Spleen (tissue), 11 donors: ENCODE measurements at regions not wholly inside any gene's neighbourhood (a gene's known extent, or its start where the extent isn't known, plus 50 kb on each side); places are given as distances from the start of the nearest gene placed in this dataset.
A peak's percentile ranks its signal among the peaks of the same experiment; 100 is the strongest.
"Not testable (repeated sequence)": the region's sequence is repeated elsewhere in the genome, so short reads cannot be mapped to it uniquely, and the experiment has no call there.

ENCODE experiments used
- DNase-seq: peaks from one replicate; pipeline ENCODE4 v3.0.0-alpha.2; 2020
- H3K27ac ChIP-seq, 8 donors: fragments of 200-600 bp; sonication (generic) in 7 of 8; 1 replicate in 4 of 8; 2 replicates in 4 of 8; pipeline versions ENCODE4 v1.5.0 to v1.8.0; 2016 to 2021; ENCODE audit warnings: inconsistent platforms in 4 of 8, mild to moderate bottlenecking in 4 of 8, moderate library complexity in 1 of 8
- H3K27me3 ChIP-seq, 7 donors: fragments of 200-600 bp; sonication (generic) in 6 of 7; replicated peaks in 1 of 7; 1 replicate in 4 of 7; 2 replicates in 3 of 7; pipeline versions ENCODE4 v1.5.0 to v1.8.0; 2016 to 2021; ENCODE audit warnings: inconsistent platforms in 3 of 7, mild to moderate bottlenecking in 1 of 7
- H3K36me3 ChIP-seq, 6 donors: fragments of 200-600 bp; sonication (generic) in 5 of 6; 1 replicate in 4 of 6; 2 replicates in 2 of 6; pipeline versions ENCODE4 v1.5.0 to v1.8.0; 2016 to 2021; ENCODE audit warnings: inconsistent platforms in 2 of 6
- H3K4me1 ChIP-seq, 6 donors: fragments of 200-600 bp; sonication (generic) in 5 of 6; 1 replicate in 3 of 6; 2 replicates in 3 of 6; pipeline versions ENCODE4 v1.5.0 to v1.8.0; 2016 to 2021; ENCODE audit warnings: inconsistent platforms in 3 of 6
- H3K4me3 ChIP-seq, 8 donors: fragments of 200-600 bp; sonication (generic) in 7 of 8; 1 replicate in 4 of 8; 2 replicates in 4 of 8; pipeline versions ENCODE4 v1.5.0 to v1.8.0; 2016 to 2021; ENCODE audit warnings: inconsistent platforms in 4 of 8, mild to moderate bottlenecking in 4 of 8, moderate library complexity in 2 of 8
- H3K9me3 ChIP-seq, 8 donors: fragments of 200-600 bp; sonication (generic) in 7 of 8; 1 replicate in 4 of 8; 2 replicates in 4 of 8; pipeline versions ENCODE4 v1.5.0 to v1.8.0; 2016 to 2021; ENCODE audit warnings: inconsistent platforms in 4 of 8
- POLR2A ChIP-seq, 3 donors: fragments of 450-650 bp; IDR thresholded peaks; one replicate each; pipeline ENCODE4 v1.5.1; 2017; ENCODE audit warnings: antibody characterized with exemption in 3 of 3, mild to moderate bottlenecking in 1 of 3
- POLR2AphosphoS5 ChIP-seq, 3 donors: sonication (generic); formaldehyde crosslinking; IDR thresholded peaks; one replicate each; pipeline ENCODE4 v1.5.1; 2017; ENCODE audit warnings: antibody characterized with exemption in 3 of 3
- WGBS, 5 donors: extraction: QIAGEN DNeasy Blood & Tissue Kit in 3 of 5; methylation state at CpG; one replicate each; pipeline versions ENCODE4 v1.1.5 to v1.1.7; 2013 to 2018; 5-methylcytosine and 5-hydroxymethylcytosine counted together
- intact Hi-C: fragments of 100-400 bp; cut with DNase I; formaldehyde crosslinking; loops from one replicate; pipeline ENCODE4 v1.15.0; 2023; ENCODE audit warnings: low total_unique reads
- TF ChIP-seq, protein P1 (sequence below), 11 experiments: fragments of 200-600 bp in 7 of 11; fragments of 450-650 bp in 4 of 11; sonication (generic) in 4 of 11; IDR thresholded peaks in 8 of 11; conservative IDR thresholded peaks in 3 of 11; 1 replicate in 7 of 11; 2 replicates in 4 of 11; pipeline versions ENCODE4 v1.4.0 to v1.8.0; 2016 to 2021; ENCODE audit warnings: antibody characterized with exemption in 11 of 11, inconsistent platforms in 4 of 11, mild to moderate bottlenecking in 1 of 11
- donor health status: healthy with polysubstance abuse.
- donor health status: DM: no; HTN: no; CAD: no; lungs with moderate emphysema.
- donor health status: DM: no; HTN: no; CAD: no.
- donor health status: Bipolar disorder and iron deficiency.
- donor health status: healthy.
- donor health status: DM: no; HTN: no; CAD: no.
- donor health status: DM: yes; HTN: yes; CAD: no.

DNA sequence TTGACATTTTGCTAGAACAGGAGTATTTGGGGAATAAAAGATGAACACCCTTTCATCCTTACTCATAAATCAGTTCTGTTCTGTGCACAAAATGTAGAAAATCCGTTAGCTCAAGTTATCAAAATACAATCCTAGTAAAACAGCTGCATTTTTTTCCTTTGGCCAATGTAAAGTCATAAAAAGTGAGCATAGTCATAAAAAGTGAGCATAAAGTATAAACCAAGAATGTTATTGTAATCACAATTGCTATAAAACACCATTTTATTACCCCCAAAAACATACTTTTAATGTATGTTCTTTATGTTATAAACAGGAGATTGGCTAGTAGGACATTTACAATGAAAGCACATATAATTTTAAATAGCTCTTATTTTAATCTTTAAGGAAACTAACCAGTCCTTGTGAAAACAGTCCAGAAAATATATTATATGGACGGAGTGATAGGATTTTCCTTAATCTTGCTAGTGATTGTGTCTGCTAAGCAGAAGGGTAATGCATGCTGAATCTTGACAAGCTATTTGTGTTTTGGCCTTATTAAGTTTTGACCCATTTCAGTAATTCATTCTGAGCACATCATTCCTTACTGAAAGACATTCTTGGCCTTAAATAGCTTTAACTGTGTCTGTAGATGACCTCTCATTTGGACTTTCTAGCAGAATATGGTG lies 891.8 kb downstream of the DSC3 start:
- H3K36me3 ChIP-seq = no peaks in the 10 kb centered on the region
- H3K27ac ChIP-seq = no peak overlapping the region
- no peaks in the 10 kb centered on the region for H3K4me1 ChIP-seq
- 62 to 77% (median 70%) methylated on average over 2 of the region's 2 CpGs for WGBS, 5 donors
- intact Hi-C loops = no loop called here
- no peak overlapping the region for H3K4me3 ChIP-seq
- DNase-seq = no peak
- H3K27me3 ChIP-seq = no peaks in the 10 kb centered on the region
- TF ChIP-seq, protein P1, sequence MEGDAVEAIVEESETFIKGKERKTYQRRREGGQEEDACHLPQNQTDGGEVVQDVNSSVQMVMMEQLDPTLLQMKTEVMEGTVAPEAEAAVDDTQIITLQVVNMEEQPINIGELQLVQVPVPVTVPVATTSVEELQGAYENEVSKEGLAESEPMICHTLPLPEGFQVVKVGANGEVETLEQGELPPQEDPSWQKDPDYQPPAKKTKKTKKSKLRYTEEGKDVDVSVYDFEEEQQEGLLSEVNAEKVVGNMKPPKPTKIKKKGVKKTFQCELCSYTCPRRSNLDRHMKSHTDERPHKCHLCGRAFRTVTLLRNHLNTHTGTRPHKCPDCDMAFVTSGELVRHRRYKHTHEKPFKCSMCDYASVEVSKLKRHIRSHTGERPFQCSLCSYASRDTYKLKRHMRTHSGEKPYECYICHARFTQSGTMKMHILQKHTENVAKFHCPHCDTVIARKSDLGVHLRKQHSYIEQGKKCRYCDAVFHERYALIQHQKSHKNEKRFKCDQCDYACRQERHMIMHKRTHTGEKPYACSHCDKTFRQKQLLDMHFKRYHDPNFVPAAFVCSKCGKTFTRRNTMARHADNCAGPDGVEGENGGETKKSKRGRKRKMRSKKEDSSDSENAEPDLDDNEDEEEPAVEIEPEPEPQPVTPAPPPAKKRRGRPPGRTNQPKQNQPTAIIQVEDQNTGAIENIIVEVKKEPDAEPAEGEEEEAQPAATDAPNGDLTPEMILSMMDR (IDR thresholded peaks at IDR 0.05 in 8 of 11, conservative IDR thresholded peaks at IDR 0.05 in 3 of 11) = no peak
- TF ChIP-seq POLR2A (IDR thresholded peaks at IDR 0.05) (no peak), POLR2AphosphoS5 (IDR thresholded peaks at IDR 0.05) (no peak)
- peaks cover 0 to 6% (median 0%) of the 10 kb centered on the region in 8 donors for H3K9me3 ChIP-seq

DNA sequence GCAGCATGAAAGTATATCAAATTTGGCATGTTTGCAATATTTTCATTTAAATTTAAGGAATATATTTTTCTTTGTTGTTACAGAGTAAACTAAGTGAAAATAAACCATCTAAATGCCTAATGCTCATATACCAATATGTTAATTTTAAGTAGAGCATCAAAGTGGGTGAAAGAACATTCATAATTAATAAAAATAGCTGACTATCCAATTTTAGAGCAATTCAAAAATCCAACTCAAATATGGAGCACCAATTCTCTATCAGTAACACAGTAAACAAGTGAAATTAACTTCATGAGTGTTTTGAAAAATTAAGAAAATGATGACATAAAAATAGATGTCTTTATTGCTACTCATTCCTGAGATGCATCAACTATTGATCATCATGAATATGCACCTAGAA lies 893.0 kb downstream of the DSC3 start:
- no peak for DNase-seq
- Histone ChIP-seq H3K9me3 (peaks cover 0 to 15% (median 0%) of the 10 kb centered on the region in 8 donors), H3K4me3 (no peak overlapping the region), H3K27ac (no peak overlapping the region), H3K36me3 (no peaks in the 10 kb centered on the region), H3K4me1 (no peaks in the 10 kb centered on the region), H3K27me3 (no peaks in the 10 kb centered on the region)
- TF ChIP-seq POLR2A (IDR thresholded peaks at IDR 0.05) (no peak), POLR2AphosphoS5 (IDR thresholded peaks at IDR 0.05) (no peak)
- TF ChIP-seq, protein P1 (IDR thresholded peaks at IDR 0.05 in 8 of 11, conservative IDR thresholded peaks at IDR 0.05 in 3 of 11) = no peak
- intact Hi-C loops = no loop called here

DNA sequence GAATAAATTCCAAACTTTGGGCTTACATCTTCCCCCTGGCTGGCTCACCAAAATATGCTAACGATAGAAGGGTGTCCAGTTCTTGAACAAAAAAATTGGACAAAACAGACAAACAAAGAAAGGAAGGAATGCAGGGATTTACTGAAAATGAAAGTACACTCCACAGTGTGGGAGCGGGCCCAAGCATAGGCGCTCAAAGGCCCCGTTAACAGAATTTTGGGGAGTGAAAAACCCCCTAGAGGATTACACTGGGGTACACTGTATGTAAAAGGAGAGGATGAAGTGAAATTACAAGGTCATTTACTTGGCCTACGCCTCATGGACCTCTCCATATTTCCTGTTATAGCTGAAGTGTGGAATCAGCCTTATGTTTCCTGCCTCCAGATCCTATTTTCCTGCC lies 899.7 kb downstream of the DSC3 start:
- TF ChIP-seq, protein P1 (IDR thresholded peaks at IDR 0.05 in 8 of 11, conservative IDR thresholded peaks at IDR 0.05 in 3 of 11) = no peak
- no peak for TF ChIP-seq POLR2AphosphoS5 (IDR thresholded peaks at IDR 0.05)
- Histone ChIP-seq H3K9me3 (peaks cover 0 to 64% (median 27%) of the 10 kb centered on the region in 8 donors), H3K27ac (peak overlapping the region in 1 of 8 donors; percentile 9), H3K27me3 (no peaks in the 10 kb centered on the region), H3K4me3 (no peak overlapping the region), H3K36me3 (no peaks in the 10 kb centered on the region), H3K4me1 (no peaks in the 10 kb centered on the region)
- 70 to 81% (median 81%) methylated on average over 5 of the region's 5 CpGs for WGBS, 5 donors
- DNase-seq = no peak
- intact Hi-C loops = no loop called here

DNA sequence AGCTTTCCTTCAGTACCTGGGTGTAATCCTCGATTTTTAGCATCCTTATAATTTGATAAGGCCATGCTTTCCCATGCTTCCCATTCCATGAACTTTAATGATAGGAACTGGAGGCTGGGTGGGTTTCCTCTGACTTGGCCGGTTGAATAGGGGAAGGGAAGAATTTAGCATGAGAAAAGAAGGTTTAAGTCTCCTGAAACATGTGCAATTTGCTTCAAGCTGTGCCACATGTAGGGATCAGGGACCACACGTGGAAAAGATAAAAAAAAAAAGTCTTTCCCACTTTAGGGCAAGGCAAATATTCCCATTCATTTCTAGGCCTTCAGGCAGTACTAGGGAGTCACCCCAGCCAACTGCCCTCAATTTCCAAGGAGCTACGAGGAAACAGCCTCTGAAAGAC lies 900.3 kb downstream of the DSC3 start:
- no peaks in the 10 kb centered on the region for H3K27me3 ChIP-seq
- H3K4me3 ChIP-seq = no peak overlapping the region
- TF ChIP-seq POLR2A (IDR thresholded peaks at IDR 0.05) = no peak
- TF ChIP-seq, protein P1 (IDR thresholded peaks at IDR 0.05 in 8 of 11, conservative IDR thresholded peaks at IDR 0.05 in 3 of 11) = no peak
- no peak for TF ChIP-seq POLR2AphosphoS5 (IDR thresholded peaks at IDR 0.05)
- no peaks in the 10 kb centered on the region for H3K36me3 ChIP-seq
- intact Hi-C loops = no loop called here
- WGBS, 5 donors = 33 to 49% (median 42%) methylated on average over 4 of the region's 4 CpGs
- H3K27ac ChIP-seq = no peak overlapping the region
- H3K4me1 ChIP-seq = no peaks in the 10 kb centered on the region
- no peak for DNase-seq
- H3K9me3 ChIP-seq = peaks cover 0 to 64% (median 27%) of the 10 kb centered on the region in 8 donors

DNA sequence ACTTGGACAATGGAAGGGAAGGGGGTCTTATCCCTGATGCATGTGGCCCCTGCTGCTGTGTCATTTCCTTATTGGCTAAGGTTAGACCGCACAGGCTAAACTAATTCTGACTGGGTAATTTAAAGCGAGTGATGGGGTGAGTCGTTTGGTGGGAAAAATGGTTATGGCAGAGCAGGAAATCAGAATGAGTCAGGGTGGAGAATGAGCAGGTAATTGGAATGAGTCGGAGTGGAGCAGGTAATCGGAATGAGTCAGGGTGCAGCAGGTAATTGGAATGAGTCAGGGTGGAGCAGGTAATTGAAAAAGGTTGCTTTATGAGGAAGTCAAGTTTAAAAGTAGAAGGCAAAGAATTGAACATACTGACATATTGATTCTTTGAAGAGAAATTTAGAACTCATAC lies 901.0 kb downstream of the DSC3 start:
- H3K9me3 ChIP-seq = peaks cover 0 to 64% (median 27%) of the 10 kb centered on the region in 8 donors
- H3K27ac ChIP-seq, H3K36me3 ChIP-seq, DNase-seq, H3K27me3 ChIP-seq, H3K4me1 ChIP-seq, H3K4me3 ChIP-seq, intact Hi-C loops: not testable (repeated sequence)
- WGBS, 5 donors = 70 to 90% (median 84%) methylated on average over 5 of the region's 5 CpGs
